ENCODE measurements at regions not wholly inside any gene's neighbourhood (a gene's known extent, or its start where the extent isn't known, plus 50 kb on each side); places are given as distances from the start of the nearest gene placed in this dataset.

GRCh38 chr5:28165096-28165495, 1126.7 kb upstream of the CDH9 start (continued):
- no peak for TF ChIP-seq ETS1 (IDR thresholded peaks at IDR 0.05)
- no peak for TF ChIP-seq POLR2AphosphoS5 (IDR thresholded peaks at IDR 0.05; ENCODE audit: low read depth)

DNA sequence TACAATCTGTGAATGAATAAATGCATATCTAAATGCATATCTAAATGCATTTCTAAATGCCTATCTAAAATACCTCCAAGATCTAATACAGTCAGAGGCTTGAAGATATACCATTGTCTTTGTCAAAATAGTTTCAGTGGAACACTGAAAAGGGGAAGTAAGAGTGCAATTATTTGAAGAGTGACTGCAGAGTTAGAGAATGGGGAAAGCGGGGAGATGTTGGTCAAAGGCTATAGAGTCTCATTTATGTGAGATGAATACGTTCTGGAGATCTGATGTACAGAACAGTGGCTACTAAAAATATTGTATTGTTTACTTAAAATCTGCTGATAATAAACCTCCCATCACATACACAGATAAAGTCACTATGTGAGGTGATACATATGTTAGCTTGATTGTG, 1126.2 kb upstream of the CDH9 start:
- no peak overlapping the region for H3K4me3 Mint-ChIP-seq
- no peaks in the 10 kb centered on the region for H3K4me1 Mint-ChIP-seq
- Histone ChIP-seq H4K20me1 (replicated peaks; ENCODE audit: insufficient read depth) (no peaks in the 10 kb centered on the region), H3K4me2 (no peak overlapping the region), H3K9me2 (ENCODE audit: insufficient read depth) (no peaks in the 10 kb centered on the region), H3K36me3 (ENCODE audit: insufficient read depth) (no peaks in the 10 kb centered on the region), H3K79me2 (replicated peaks; ENCODE audit: insufficient read depth) (no peaks in the 10 kb centered on the region), H3K27me3 (ENCODE audit: insufficient read depth) (no peaks in the 10 kb centered on the region), H3K27ac (ENCODE audit: low read depth) (no peak overlapping the region), H2AFZ (no peak overlapping the region), H3F3A (replicated peaks; ENCODE audit: low read depth) (no peaks in the 10 kb centered on the region), H3K4me3 (no peak overlapping the region), H3K4me1 (ENCODE audit: insufficient read depth) (no peaks in the 10 kb centered on the region)
- ATAC-seq = no peak
- no peak overlapping the region for H3K27ac Mint-ChIP-seq
- no peak for DNase-seq (ENCODE audit: low spot score)
- no peaks in the 10 kb centered on the region for H3K36me3 Mint-ChIP-seq (ENCODE audit: low read depth)
- H3K9me3 Mint-ChIP-seq = no peaks in the 10 kb centered on the region
- H3K27me3 Mint-ChIP-seq (ENCODE audit: insufficient read depth, low read depth, poor library complexity) = no peaks in the 10 kb centered on the region
- TF ChIP-seq EZH2 (IDR thresholded peaks at IDR 0.05; ENCODE audit: low read depth, unreplicated experiment) = no peak
- no peak for TF ChIP-seq ZNF331 (CRISPR knock-in tag; IDR thresholded peaks at IDR 0.05; ENCODE audit: low read depth)
- no peak for TF ChIP-seq REST (IDR thresholded peaks at IDR 0.05; ENCODE audit: unreplicated experiment)
- TF ChIP-seq POLR2AphosphoS5 (IDR thresholded peaks at IDR 0.05; ENCODE audit: low read depth) = no peak
- TF ChIP-seq CREB1 (CRISPR knock-in tag; IDR thresholded peaks at IDR 0.05; ENCODE audit: low read depth) = no peak
- TF ChIP-seq ZNF114 (CRISPR knock-in tag; IDR thresholded peaks at IDR 0.05) = no peak
- TF ChIP-seq EZH2phosphoT487 (IDR thresholded peaks at IDR 0.05; ENCODE audit: unreplicated experiment) = no peak
- TF ChIP-seq NANOG (IDR thresholded peaks at IDR 0.05; ENCODE audit: borderline replicate concordance) = no peak
- TF ChIP-seq STAT1 (IDR thresholded peaks at IDR 0.05; ENCODE audit: unreplicated experiment) = no peak
- no peak for TF ChIP-seq ETS1 (IDR thresholded peaks at IDR 0.05)
- TF ChIP-seq JUNB (IDR thresholded peaks at IDR 0.05; ENCODE audit: unreplicated experiment) = no peak
- TF ChIP-seq ZNF462 (CRISPR knock-in tag; IDR thresholded peaks at IDR 0.05) = no peak

All from GM23338 (cell line).